ENCODE measurements at regions not wholly inside any gene's neighbourhood (a gene's known extent, or its start where the extent isn't known, plus 50 kb on each side); places are given as distances from the start of the nearest gene placed in this dataset.

DNA sequence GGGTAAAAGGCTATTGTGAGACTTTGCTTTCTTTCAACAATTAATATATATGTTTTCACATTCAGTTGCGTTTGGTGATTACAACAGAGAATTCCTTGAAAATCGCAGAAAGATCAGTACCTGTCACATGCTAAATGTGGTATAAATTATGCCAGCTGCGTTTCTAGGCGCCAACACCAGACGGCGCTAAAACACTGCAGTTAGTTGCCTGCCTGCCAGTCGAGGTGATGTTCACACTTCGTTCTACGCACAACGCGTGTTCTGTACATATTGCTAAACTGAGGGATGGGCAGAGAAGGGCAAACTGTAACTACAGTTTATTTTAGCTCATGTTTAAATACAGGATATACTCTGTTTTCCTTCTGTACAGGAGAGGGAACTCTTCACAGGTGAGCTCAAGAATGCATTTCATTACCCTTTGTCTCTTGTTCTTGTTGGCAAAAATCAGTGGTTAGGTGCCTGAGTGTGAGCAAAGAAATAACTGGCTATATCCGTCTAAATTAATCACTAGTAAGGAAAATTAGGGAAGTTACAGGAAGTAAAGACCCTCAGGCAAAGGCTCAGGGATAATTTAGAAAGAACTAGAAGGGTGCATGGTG is 100.1 kb upstream of the RGS17 start:
- Mint-ChIP-seq H3K36me3 (no peaks in the 10 kb centered on the region), H3K27me3 (no peaks in the 10 kb centered on the region), H3K9me3 (peaks cover 0 to under 1% (median 0%) of the 10 kb centered on the region in 3 donors), H3K4me3 (no peak overlapping the region), H3K27ac (no peak overlapping the region), H3K4me1 (no peaks in the 10 kb centered on the region)

DNA sequence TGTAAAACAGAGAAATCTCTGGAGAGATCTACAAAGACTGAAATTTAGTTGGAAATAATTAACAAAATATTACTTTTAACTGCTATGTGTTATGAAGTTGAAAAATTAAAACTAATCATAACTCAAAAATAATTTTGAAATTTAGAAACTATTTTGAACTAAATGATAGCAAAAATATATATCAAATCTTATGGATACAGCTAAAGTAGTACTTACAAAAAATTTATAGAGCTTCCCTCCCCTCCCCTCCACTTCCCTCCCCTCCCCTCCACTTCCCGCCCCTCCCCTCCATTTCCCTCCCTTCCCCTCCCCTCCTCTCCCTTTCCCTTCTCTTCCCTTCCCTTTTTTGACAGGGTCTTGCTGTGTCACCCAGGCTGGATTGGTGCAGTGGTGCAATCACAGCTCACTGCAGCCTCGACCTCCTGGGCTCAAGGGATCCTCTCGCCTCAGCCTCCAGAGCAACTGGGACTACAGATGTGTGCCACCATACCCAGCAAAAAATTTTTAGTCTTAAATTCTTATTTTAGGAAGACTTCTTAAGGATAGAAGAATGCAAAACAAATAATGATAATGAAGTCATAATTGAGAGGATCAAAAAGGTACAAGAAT is 87.2 kb upstream of the RGS17 start:
- no peaks in the 10 kb centered on the region for H3K36me3 Mint-ChIP-seq
- H3K27ac Mint-ChIP-seq: no peak overlapping the region
- H3K4me3 Mint-ChIP-seq: no peak overlapping the region
- H3K27me3 Mint-ChIP-seq: peaks cover 1% of the 10 kb centered on the region
- H3K9me3 Mint-ChIP-seq: peaks cover 0 to 3% (median 1%) of the 10 kb centered on the region in 3 donors
- no peaks in the 10 kb centered on the region for H3K4me1 Mint-ChIP-seq

DNA sequence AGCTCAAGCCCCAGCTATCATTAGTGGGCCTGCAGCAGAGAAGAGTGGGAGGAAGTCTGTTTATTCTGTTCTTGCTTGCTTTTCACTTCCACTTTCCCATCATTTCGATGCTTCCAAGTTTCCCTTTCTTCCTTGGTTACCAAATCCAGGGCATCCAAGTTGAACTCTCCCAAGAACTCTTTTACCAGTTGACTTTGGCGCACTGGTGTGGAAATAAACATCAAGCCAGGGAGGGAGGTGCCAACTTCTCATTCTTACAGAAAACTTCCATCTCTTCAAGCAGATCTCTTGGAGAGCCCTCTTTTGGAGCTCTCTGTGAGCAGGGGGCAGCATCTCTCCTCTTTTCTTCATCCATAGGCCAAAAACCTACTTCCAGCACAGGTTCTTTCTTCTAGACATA is 85.7 kb upstream of the RGS17 start:
- no peaks in the 10 kb centered on the region for H3K36me3 Mint-ChIP-seq
- H3K9me3 Mint-ChIP-seq: peaks cover 0 to 3% (median 1%) of the 10 kb centered on the region in 3 donors
- no peak overlapping the region for H3K27ac Mint-ChIP-seq
- H3K4me1 Mint-ChIP-seq: no peaks in the 10 kb centered on the region
- peaks cover 1% of the 10 kb centered on the region for H3K27me3 Mint-ChIP-seq
- no peak overlapping the region for H3K4me3 Mint-ChIP-seq

DNA sequence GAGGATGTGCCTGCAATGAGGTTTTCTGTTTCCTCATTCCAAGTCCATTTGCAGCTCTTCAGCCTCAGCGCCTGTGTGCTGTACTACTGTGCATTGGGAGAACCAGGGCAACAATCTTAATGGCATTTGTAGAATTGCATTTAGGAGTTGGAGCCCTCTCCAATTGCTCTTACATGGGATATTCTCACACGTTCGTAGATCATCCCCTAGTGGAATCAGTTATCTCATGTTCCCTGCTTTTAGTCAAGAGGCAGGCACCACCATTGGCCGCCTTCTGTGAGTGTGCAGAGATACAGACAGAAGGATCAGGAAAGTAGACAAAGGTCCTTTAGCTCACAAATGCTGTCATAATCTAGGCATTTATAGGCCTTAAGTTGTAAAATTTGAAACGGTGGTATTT is 84.2 kb upstream of the RGS17 start:
- H3K4me1 Mint-ChIP-seq: no peaks in the 10 kb centered on the region
- H3K27me3 Mint-ChIP-seq: peaks cover 1% of the 10 kb centered on the region
- H3K36me3 Mint-ChIP-seq: no peaks in the 10 kb centered on the region
- H3K9me3 Mint-ChIP-seq: peaks cover 0 to 3% (median 0%) of the 10 kb centered on the region in 3 donors
- H3K4me3 Mint-ChIP-seq: no peak overlapping the region
- no peak overlapping the region for H3K27ac Mint-ChIP-seq

DNA sequence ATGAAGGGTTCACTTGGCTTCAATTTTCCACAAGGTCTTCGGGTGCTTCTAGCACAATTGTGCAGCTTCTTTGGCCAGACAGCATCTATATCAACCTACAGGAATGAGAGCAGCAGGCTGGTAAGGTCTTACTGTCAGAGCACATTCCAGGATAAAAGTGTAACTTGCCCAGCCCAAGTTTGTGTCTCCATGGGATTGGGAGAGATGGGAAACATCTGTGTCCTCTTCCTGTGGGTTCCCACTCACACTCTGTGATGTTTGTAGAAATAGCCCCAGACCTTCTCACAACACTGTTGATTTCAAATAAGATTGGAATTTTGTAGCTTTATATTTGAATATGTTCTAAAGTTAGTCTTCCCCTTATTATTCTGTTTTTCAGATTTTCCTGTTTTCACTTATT is 83.4 kb upstream of the RGS17 start:
- H3K9me3 Mint-ChIP-seq: peaks cover 0 to 3% (median 0%) of the 10 kb centered on the region in 3 donors
- H3K4me3 Mint-ChIP-seq: no peak overlapping the region
- H3K36me3 Mint-ChIP-seq: no peaks in the 10 kb centered on the region
- H3K27me3 Mint-ChIP-seq: peaks cover 1% of the 10 kb centered on the region
- no peaks in the 10 kb centered on the region for H3K4me1 Mint-ChIP-seq
- H3K27ac Mint-ChIP-seq: no peak overlapping the region

DNA sequence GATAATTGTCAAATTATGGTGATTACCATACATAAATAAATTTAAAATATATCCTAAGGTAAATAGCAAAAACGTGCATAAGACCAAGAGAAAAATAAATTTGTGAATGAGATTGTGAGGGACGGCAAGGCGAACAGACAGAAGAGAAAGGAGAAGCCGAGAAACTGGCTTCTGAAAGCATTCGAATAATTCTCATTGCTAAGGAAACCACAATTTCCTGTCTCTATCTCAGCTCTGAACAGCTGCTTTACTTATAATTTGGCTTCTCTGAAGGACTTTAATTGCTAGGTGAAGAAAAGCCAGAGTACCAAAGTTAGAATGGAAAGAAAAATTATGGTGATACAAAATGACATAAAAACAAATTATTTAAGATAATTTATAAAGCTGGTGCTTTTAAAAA is 79.0 kb upstream of the RGS17 start:
- Mint-ChIP-seq H3K9me3 (peaks cover 0 to 3% (median 0%) of the 10 kb centered on the region in 3 donors), H3K36me3 (no peaks in the 10 kb centered on the region), H3K4me1 (no peaks in the 10 kb centered on the region), H3K27ac (no peak overlapping the region), H3K4me3 (no peak overlapping the region), H3K27me3 (peaks cover 1% of the 10 kb centered on the region)

DNA sequence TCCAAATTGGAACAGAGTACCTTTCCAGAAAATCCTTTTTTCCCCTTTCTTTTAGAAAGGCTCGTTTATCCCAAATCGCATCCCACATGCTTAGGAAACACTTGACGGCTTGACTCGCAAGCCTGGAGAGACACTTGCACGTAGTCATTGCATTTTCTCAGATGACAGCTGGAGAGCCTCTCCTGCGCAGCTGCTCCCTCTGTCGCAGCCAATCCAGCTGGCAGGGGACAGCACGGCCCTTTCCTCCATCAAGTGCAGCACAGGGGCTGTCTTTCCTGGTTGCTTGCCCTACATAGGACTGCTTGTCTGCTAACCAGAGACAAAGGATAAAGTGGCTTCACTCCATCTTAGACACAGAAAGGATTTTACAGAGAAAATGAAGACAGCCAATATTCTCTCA is 77.6 kb upstream of the RGS17 start:
- H3K4me3 Mint-ChIP-seq: no peak overlapping the region
- no peaks in the 10 kb centered on the region for H3K27me3 Mint-ChIP-seq

DNA sequence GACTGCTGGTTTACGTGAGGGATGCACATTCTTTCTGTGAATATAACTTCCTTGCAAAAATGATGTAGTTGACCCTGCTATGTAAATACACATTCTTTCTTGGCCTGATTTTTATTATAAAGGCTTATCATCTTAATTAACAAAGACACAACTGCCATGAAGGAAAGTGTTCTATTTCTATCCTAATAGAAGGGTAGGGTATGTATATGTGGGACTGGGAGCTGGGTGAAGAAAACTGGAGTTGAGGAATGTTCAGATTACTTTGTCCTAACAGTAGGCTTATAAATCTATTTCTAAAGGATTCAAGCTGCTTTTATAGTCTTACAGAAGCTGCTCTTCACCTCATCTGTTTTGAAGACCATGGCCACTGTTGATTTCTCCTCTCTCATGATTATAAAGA is 76.5 kb upstream of the RGS17 start:
- Mint-ChIP-seq H3K36me3 (no peaks in the 10 kb centered on the region), H3K27ac (no peak overlapping the region), H3K4me3 (no peak overlapping the region), H3K27me3 (no peaks in the 10 kb centered on the region), H3K4me1 (no peaks in the 10 kb centered on the region), H3K9me3 (no peaks in the 10 kb centered on the region)

More for the DNA sequence above, 77.6 kb upstream of the RGS17 start:
- Mint-ChIP-seq H3K4me1 (no peaks in the 10 kb centered on the region), H3K36me3 (no peaks in the 10 kb centered on the region), H3K9me3 (no peaks in the 10 kb centered on the region), H3K27ac (no peak overlapping the region)

DNA sequence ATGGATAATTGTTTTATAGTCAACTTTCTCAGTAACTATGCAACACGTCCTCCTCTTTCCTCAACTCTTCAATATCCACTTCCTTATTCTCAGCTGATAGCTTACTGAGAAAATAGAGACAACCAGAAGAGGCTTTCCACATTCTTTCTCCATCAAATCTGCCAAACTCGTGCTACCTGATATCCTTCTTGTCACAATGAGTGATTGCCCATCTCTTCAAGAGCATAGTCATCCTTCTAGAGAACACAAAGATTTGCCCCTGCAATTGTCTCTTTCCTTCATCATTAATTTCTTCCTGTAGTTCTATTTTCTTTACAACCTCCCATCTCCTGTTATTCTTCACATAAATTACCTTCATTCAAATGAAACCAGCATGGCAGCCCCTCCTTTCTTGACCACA is 75.9 kb upstream of the RGS17 start:
- Mint-ChIP-seq H3K4me3 (no peak overlapping the region), H3K27ac (no peak overlapping the region), H3K4me1 (no peaks in the 10 kb centered on the region), H3K27me3 (no peaks in the 10 kb centered on the region), H3K36me3 (no peaks in the 10 kb centered on the region), H3K9me3 (no peaks in the 10 kb centered on the region)

DNA sequence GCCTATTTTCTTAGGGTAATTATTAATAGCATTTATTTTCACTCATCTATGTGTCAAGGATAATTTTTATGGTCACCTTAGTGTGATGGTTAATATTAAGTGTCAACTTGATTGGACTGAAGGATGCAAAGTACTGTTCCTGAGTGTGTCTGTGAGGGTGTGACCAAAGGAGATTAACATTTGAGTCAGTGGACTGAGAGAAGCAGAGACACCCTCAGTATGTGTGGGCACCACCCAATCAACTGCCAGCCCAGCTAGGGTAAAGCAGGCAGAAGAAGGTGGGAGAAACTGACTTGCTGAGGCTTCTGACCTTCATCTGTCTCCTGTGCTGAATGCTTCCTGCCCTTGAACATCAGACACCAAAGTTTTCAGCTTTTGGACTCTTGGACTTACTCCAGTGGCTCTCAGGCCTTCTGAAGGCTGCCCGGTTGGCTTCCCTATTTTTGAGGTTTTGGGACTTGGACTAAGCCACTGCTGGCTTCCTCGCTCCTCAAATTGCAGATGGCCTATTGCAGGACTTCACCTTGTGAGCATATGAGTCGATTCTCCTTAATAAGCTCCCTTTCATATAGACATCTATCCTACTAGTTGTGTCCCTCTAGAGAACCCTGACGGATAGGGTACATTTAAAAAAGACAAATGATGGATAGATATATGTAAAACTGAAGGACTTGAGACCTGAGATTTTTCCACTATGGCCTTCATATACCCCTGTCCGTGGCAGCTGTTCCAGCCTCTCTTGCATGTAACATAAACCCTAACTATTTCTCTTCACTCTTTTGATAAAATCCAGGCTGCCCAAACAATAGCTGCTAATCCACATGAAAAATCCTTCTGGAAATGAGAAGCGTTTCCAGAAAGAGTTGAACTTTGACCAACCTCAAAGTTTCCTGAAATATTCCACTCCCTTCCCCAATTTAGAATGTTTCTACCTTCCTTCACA is 62.1 kb upstream of the RGS17 start:
- Mint-ChIP-seq H3K9me3 (peaks cover 0 to 6% (median 2%) of the 10 kb centered on the region in 3 donors), H3K36me3 (no peaks in the 10 kb centered on the region), H3K27me3 (peaks cover 3% of the 10 kb centered on the region), H3K4me1 (no peaks in the 10 kb centered on the region), H3K4me3 (no peak overlapping the region), H3K27ac (no peak overlapping the region)

DNA sequence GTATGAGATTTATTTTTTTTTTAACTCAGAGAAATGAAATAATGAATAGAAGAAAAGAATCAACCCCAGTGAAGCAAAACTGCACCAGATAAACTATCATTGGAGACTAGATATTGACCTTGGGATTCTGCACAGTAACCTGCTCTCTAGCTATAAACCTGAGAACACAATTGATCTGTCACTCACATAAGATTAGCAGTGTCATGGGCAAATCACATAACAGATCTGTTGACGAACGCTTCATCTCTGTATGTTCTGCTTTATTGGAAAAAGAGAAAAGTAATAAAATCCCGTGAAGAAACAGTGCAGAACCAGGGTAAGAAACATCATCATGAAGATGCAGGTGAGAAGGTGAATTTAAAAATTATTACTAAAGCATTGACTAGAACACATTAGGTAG is 52.8 kb upstream of the RGS17 start:
- no peaks in the 10 kb centered on the region for H3K27me3 Mint-ChIP-seq
- no peak overlapping the region for H3K27ac Mint-ChIP-seq
- no peaks in the 10 kb centered on the region for H3K36me3 Mint-ChIP-seq
- H3K4me3 Mint-ChIP-seq: no peak overlapping the region
- H3K9me3 Mint-ChIP-seq: peaks cover 2 to 10% (median 3%) of the 10 kb centered on the region in 3 donors
- H3K4me1 Mint-ChIP-seq: no peaks in the 10 kb centered on the region
